Kidney epithelial cell (primary cell): ENCODE measurements at regions not wholly inside any gene's neighbourhood (a gene's known extent, or its start where the extent isn't known, plus 50 kb on each side); places are given as distances from the start of the nearest gene placed in this dataset.

Source experiments
- DNase-seq: peaks from one replicate; pipeline ENCODE4 v3.0.0-alpha.2; 2010; ENCODE audit warnings: low read depth
- H3K27me3 ChIP-seq: 2 replicates; pipeline ENCODE4 v1.6.0; 2011; ENCODE audit warnings: low read length; ENCODE audit not compliant: control insufficient read depth, insufficient read depth
- H3K36me3 ChIP-seq: 2 replicates; pipeline ENCODE4 v1.5.1; 2011; ENCODE audit warnings: low read length; ENCODE audit not compliant: control insufficient read depth, insufficient read depth
- H3K4me3 ChIP-seq: 2 replicates; pipeline ENCODE4 v1.5.1; 2011; ENCODE audit warnings: low read depth, mild to moderate bottlenecking, control low read depth, low read length
- TF ChIP-seq, protein P1 (sequence below): IDR thresholded peaks from 2 replicates; pipeline ENCODE4 v1.5.1; 2011; ENCODE audit warnings: mild to moderate bottlenecking, moderate library complexity, low read length, control low read depth, inconsistent platforms; ENCODE audit not compliant: insufficient read depth, poor library complexity, severe bottlenecking

DNA sequence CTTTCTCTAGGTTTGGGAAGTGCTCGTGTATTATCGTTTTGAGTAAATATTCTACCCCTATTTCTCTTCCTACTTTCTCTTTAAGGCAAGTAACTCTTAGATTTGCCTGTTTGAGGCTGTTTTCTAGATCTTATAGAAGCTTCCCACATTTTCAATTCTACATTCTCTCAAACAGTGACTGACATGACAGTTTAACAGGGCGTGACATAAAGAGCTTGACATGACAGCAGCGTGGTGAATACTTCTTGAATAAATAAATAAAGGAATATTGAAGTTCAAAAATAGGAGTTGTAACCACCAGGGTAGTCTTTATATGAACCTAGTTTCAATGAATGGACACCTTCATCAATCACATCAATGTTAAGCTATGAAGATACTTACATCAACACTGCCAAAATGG is 162.0 kb downstream of the TRAM1L1 start:
- no peak for DNase-seq
- H3K4me3 ChIP-seq: no peak overlapping the region
- H3K27me3 ChIP-seq: no peaks in the 10 kb centered on the region
- no peaks in the 10 kb centered on the region for H3K36me3 ChIP-seq
- TF ChIP-seq, protein P1, sequence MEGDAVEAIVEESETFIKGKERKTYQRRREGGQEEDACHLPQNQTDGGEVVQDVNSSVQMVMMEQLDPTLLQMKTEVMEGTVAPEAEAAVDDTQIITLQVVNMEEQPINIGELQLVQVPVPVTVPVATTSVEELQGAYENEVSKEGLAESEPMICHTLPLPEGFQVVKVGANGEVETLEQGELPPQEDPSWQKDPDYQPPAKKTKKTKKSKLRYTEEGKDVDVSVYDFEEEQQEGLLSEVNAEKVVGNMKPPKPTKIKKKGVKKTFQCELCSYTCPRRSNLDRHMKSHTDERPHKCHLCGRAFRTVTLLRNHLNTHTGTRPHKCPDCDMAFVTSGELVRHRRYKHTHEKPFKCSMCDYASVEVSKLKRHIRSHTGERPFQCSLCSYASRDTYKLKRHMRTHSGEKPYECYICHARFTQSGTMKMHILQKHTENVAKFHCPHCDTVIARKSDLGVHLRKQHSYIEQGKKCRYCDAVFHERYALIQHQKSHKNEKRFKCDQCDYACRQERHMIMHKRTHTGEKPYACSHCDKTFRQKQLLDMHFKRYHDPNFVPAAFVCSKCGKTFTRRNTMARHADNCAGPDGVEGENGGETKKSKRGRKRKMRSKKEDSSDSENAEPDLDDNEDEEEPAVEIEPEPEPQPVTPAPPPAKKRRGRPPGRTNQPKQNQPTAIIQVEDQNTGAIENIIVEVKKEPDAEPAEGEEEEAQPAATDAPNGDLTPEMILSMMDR: no peak

DNA sequence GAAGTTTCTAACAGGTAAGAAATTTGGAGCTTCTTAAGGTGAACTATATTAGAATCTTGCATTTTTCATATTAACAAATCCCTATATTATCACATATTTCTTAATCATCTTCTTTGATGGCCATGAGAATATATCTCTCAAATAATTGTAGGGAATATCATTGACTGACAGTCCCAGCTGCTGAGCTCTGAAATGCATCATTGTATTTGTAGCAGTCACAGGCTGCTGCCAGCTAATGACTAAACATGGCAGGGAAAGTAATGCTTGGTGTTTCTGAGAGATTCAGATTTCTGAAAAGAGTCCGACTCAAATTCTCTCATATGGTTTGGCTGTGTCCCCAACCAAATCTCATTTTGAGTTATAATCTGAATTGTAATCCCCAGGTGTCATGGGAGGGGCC is 171.9 kb downstream of the TRAM1L1 start:
- no peak for DNase-seq
- no peaks in the 10 kb centered on the region for H3K27me3 ChIP-seq
- no peak overlapping the region for H3K4me3 ChIP-seq
- TF ChIP-seq, protein P1: no peak
- no peaks in the 10 kb centered on the region for H3K36me3 ChIP-seq

DNA sequence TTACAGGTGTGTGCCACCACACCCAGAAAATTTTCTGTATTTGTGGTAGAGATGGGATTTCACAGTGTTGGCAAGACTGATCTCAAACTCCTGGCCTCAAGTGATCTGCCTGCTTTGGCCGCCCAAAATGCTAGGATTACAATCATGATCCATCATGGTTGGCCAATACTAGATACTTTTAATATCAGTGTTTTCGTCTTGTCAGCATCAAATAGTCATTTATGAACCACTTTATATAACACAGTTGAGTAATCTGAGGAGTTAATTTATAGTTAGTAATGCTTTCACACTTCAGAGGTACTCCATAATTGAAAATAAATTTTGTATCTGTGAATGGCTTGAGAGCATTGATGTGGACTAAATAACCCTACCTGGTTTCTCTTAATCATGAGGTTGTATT is 178.6 kb downstream of the TRAM1L1 start:
- no peaks in the 10 kb centered on the region for H3K36me3 ChIP-seq
- H3K27me3 ChIP-seq: no peaks in the 10 kb centered on the region
- no peak overlapping the region for H3K4me3 ChIP-seq
- no peak for DNase-seq
- TF ChIP-seq, protein P1: no peak

DNA sequence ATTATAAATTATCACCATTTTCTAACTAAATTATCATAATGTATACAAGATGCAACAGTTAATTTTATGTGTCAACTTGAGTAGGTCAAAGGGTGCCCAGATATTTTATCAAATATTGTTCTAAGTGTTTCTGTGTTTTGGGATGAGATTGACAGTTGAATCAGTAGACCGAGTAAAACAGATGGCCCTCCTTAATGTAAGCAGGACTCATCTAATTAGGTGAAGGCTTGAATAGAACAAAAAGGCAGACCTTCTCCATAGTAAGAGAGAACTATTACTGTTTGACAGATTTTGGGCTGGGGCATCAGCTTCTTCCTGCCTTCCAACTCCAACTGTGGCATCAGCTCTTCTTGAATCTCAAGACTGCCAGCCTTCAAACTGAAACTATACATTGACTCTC is 185.8 kb downstream of the TRAM1L1 start:
- Histone ChIP-seq H3K4me3 (no peak overlapping the region), H3K27me3 (no peaks in the 10 kb centered on the region), H3K36me3 (no peaks in the 10 kb centered on the region)
- TF ChIP-seq, protein P1: no peak
- no peak for DNase-seq

DNA sequence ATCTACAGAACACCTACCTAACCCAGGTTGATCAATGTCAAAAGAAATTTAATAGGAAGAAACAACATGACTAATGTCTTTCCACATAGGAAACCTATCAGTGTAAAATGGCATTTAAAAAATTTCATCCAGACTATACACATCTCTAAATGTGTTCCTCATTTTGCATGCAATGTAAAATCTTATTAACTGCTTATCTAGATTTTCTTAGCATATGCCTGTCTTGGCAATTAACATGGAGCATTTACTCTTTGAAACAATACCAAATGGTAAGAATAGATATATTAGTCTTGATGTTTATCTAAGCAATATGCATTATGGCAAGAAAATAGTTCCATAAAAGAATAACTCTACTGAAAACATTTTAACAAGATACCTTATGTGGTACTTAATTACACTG is 199.8 kb downstream of the TRAM1L1 start:
- no peak for DNase-seq
- no peak overlapping the region for H3K4me3 ChIP-seq
- H3K36me3 ChIP-seq: no peaks in the 10 kb centered on the region
- TF ChIP-seq, protein P1: no peak
- no peaks in the 10 kb centered on the region for H3K27me3 ChIP-seq

DNA sequence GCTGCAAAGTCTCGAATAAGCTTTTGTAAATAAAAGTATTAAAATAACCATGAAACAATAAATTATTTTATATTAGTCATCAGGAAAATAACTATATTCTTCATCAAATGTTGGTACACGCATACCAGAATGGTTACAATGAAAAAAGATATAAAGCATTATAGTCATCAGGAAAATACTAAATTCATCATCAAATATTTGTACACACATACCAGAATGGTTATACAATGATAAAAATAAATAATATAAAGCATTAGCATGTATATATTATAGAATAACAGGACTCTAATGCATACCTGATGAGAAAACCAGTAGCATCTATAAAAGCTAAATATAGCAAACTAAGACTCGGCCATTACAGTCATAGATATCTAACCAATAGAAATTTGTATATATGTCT is 202.9 kb downstream of the TRAM1L1 start:
- H3K27me3 ChIP-seq: no peaks in the 10 kb centered on the region
- TF ChIP-seq, protein P1: no peak
- no peak for DNase-seq

More for the DNA sequence above, 202.9 kb downstream of the TRAM1L1 start:
- Histone ChIP-seq H3K4me3 (no peak overlapping the region), H3K36me3 (no peaks in the 10 kb centered on the region)
